Kidney (tissue), 13 donors: ENCODE measurements at regions not wholly inside any gene's neighbourhood (a gene's known extent, or its start where the extent isn't known, plus 50 kb on each side); places are given as distances from the start of the nearest gene placed in this dataset.

Experiments used
- DNase-seq, 5 donors: peaks; one replicate each; pipeline ENCODE4 v3.0.0-alpha.2; 2013 to 2020
- FAIRE-seq: peaks from 2 replicates; lab custom pipeline; 2012; peaks lifted over from hg19 to GRCh38; lab: Jason Lieb, UNC
- H3K27ac ChIP-seq, 2 donors: one replicate each; pipeline ENCODE4 v1.7.0; 2013; ENCODE audit warnings: low read depth in 2 of 2, low read length in 2 of 2, inconsistent platforms in 1 of 2
- H3K27me3 ChIP-seq: one replicate; pipeline ENCODE4 v1.7.1; 2013; ENCODE audit warnings: low read length, inconsistent platforms; ENCODE audit not compliant: control insufficient read depth, insufficient read depth
- H3K36me3 ChIP-seq, 3 donors: one replicate each; pipeline versions ENCODE4 v1.7.0 to v1.7.1; 2013; ENCODE audit warnings: low read length in 3 of 3, control low read depth in 1 of 3, inconsistent platforms in 1 of 3; ENCODE audit not compliant: insufficient read depth in 3 of 3, control insufficient read depth in 2 of 3
- H3K4me1 ChIP-seq, 3 donors: one replicate each; pipeline versions ENCODE4 v1.7.0 to v1.7.1; 2013; ENCODE audit warnings: low read length in 3 of 3, inconsistent platforms in 1 of 3, low read depth in 1 of 3; ENCODE audit not compliant: control insufficient read depth in 2 of 3, insufficient read depth in 2 of 3
- H3K4me3 ChIP-seq, 3 donors: one replicate each; pipeline versions ENCODE4 v1.7.0 to v1.8.1; 2013; ENCODE audit warnings: low read length in 3 of 3, control low read depth in 1 of 3, inconsistent platforms in 1 of 3
- H3K9ac ChIP-seq, 3 donors: one replicate each; pipeline versions ENCODE4 v1.7.0 to v1.7.1; 2013; ENCODE audit warnings: low read length in 3 of 3, control low read depth in 1 of 3, inconsistent platforms in 1 of 3
- H3K9me3 ChIP-seq, 3 donors: one replicate each; pipeline versions ENCODE4 v1.7.0 to v1.7.1; 2013; ENCODE audit warnings: low read length in 3 of 3, control low read depth in 1 of 3, inconsistent platforms in 1 of 3; ENCODE audit not compliant: control insufficient read depth in 2 of 3, insufficient read depth in 1 of 3
- CTCF ChIP-seq: IDR thresholded peaks from 3 replicates; pipeline ENCODE4 v1.5.1; 2012; ENCODE audit warnings: mild to moderate bottlenecking, moderate library complexity, borderline replicate concordance; ENCODE audit not compliant: insufficient read depth; ENCODE audit errors: extremely low read depth
- intact Hi-C: fragments of 100-400 bp; cut with DNase I; formaldehyde crosslinking; loops from one replicate; pipeline ENCODE4 v1.11.1; 2022
- donor health status: control.
- donor health status: control.
- donor health status: control.
- donor health status: control.
- donor health status: control.
- donor health status: DM: yes; HTN: yes; CAD: no.
- donor health status: Normal renal cell carcinoma (clear cell type).

GRCh38 chr20:63087236-63087871, 80.6 kb upstream of the BHLHE23 start:
- FAIRE-seq = no peak

GRCh38 chr20:63086421-63087235, 79.9 kb upstream of the BHLHE23 start:
- Histone ChIP-seq H3K4me3 (no peak overlapping the region), H3K27ac (no peak overlapping the region), H3K9me3 (no peaks in the 10 kb centered on the region), H3K4me1 (no peaks in the 10 kb centered on the region), H3K27me3 (no peaks in the 10 kb centered on the region), H3K9ac (no peak overlapping the region), H3K36me3 (no peaks in the 10 kb centered on the region)
- DNase-seq (peak in 2 of 5 donors; percentile 4 to 67), FAIRE-seq (no peak)
- TF ChIP-seq CTCF = no peak
- intact Hi-C loops = no loop called here

More at GRCh38 chr20:63087236-63087871, 80.6 kb upstream of the BHLHE23 start:
- Histone ChIP-seq H3K4me3 (no peak overlapping the region), H3K4me1 (no peaks in the 10 kb centered on the region), H3K27ac (no peak overlapping the region), H3K36me3 (no peaks in the 10 kb centered on the region), H3K9me3 (no peaks in the 10 kb centered on the region), H3K27me3 (no peaks in the 10 kb centered on the region), H3K9ac (no peak overlapping the region)
- intact Hi-C loops = no loop called here
- DNase-seq = peak in 2 of 5 donors; percentile 15 to 41
- TF ChIP-seq CTCF = no peak

- intact Hi-C loops = no loop called here
- TF ChIP-seq CTCF = no peak
- no peaks in the 10 kb centered on the region for H3K36me3 ChIP-seq
- H3K4me3 ChIP-seq = no peak overlapping the region
- FAIRE-seq (no peak), DNase-seq (peak in 1 of 5 donors; percentile 74)
- H3K4me1 ChIP-seq = no peaks in the 10 kb centered on the region
- H3K27me3 ChIP-seq = no peaks in the 10 kb centered on the region
- no peaks in the 10 kb centered on the region for H3K9me3 ChIP-seq
- no peak overlapping the region for H3K9ac ChIP-seq
- H3K27ac ChIP-seq = no peak overlapping the region
These were observed 78.5 kb upstream of the BHLHE23 start for GRCh38 chr20:63085151-63085861.
